Tibial nerve (tissue), 4 donors: ENCODE measurements at regions not wholly inside any gene's neighbourhood (a gene's known extent, or its start where the extent isn't known, plus 50 kb on each side); places are given as distances from the start of the nearest gene placed in this dataset.

Source experiments
- DNase-seq, 2 donors: peaks; one replicate each; pipeline ENCODE4 v3.0.0-alpha.2; 2019; ENCODE audit warnings: low spot score in 2 of 2
- H3K27ac ChIP-seq, 4 donors: fragments of 200-600 bp; sonication (generic) in 3 of 4; one replicate each; pipeline ENCODE4 v1.5.1; 2017 to 2019; ENCODE audit warnings: mild to moderate bottlenecking in 1 of 4
- H3K27me3 ChIP-seq, 2 donors: fragments of 200-600 bp; sonication (generic) in 1 of 2; one replicate each; pipeline versions ENCODE4 v1.5.1 to v1.6.0; 2017 to 2019
- H3K36me3 ChIP-seq, 3 donors: fragments of 200-600 bp; sonication (generic); one replicate each; pipeline ENCODE4 v1.5.1; 2018 to 2019
- H3K4me1 ChIP-seq, 4 donors: fragments of 200-600 bp; sonication (generic) in 3 of 4; one replicate each; pipeline ENCODE4 v1.5.1; 2017 to 2019
- H3K4me3 ChIP-seq, 4 donors: fragments of 200-600 bp; sonication (generic) in 3 of 4; one replicate each; pipeline ENCODE4 v1.5.1; 2017 to 2019; ENCODE audit warnings: mild to moderate bottlenecking in 1 of 4, moderate library complexity in 1 of 4
- H3K9me3 ChIP-seq, 4 donors: fragments of 200-600 bp; sonication (generic) in 3 of 4; one replicate each; pipeline ENCODE4 v1.5.1; 2017 to 2019
- EP300 ChIP-seq, 2 donors: sonication (generic); formaldehyde crosslinking; IDR thresholded peaks; one replicate each; pipeline ENCODE4 v1.6.1; 2017; ENCODE audit warnings: antibody characterized with exemption in 2 of 2, mild to moderate bottlenecking in 1 of 2
- POLR2A ChIP-seq, 2 donors: fragments of 450-650 bp; IDR thresholded peaks; one replicate each; pipeline ENCODE4 v1.6.1; 2017; ENCODE audit warnings: antibody characterized with exemption in 2 of 2, mild to moderate bottlenecking in 2 of 2, moderate library complexity in 2 of 2
- WGBS, 2 donors: methylation state at CpG; one replicate each; pipeline ENCODE4 v1.1.5; 2018; 5-methylcytosine and 5-hydroxymethylcytosine counted together
- TF ChIP-seq, protein P1 (sequence below), 5 experiments: fragments of 200-600 bp in 3 of 5; fragments of 450-650 bp in 2 of 5; sonication (generic) in 3 of 5; IDR thresholded peaks; one replicate each; pipeline ENCODE4 v1.5.1; 2016 to 2019; ENCODE audit warnings: antibody characterized with exemption in 5 of 5, mild to moderate bottlenecking in 3 of 5, moderate library complexity in 2 of 5

DNA sequence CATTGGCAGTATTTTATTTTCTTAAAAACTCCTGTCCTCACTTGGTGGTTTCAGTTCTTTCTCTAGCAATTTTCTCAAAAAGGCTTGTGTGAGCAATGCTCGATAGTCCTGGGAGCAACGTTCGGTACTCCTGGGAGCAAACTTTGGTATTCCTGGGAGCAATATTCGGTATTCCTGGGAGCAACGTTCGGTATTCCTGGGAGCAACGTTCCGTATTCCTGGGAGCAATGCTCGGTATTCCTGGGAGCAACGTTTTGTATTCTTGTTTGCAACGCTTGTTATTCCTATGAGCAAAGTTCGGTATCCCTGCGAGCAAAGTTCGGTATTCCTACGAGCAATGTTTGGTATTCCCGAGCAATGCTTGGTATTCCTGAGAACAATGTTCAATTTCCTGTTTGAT, 362.0 kb upstream of the ADARB2 start:
- Histone ChIP-seq H3K27ac (no peak overlapping the region), H3K36me3 (no peaks in the 10 kb centered on the region), H3K9me3 (no peaks in the 10 kb centered on the region), H3K4me1 (no peaks in the 10 kb centered on the region), H3K27me3 (no peaks in the 10 kb centered on the region), H3K4me3 (no peak overlapping the region)
- DNase-seq: no peak
- 91 to 93% methylated on average over 16 of the region's 16 CpGs for WGBS, 2 donors
- TF ChIP-seq, protein P1, sequence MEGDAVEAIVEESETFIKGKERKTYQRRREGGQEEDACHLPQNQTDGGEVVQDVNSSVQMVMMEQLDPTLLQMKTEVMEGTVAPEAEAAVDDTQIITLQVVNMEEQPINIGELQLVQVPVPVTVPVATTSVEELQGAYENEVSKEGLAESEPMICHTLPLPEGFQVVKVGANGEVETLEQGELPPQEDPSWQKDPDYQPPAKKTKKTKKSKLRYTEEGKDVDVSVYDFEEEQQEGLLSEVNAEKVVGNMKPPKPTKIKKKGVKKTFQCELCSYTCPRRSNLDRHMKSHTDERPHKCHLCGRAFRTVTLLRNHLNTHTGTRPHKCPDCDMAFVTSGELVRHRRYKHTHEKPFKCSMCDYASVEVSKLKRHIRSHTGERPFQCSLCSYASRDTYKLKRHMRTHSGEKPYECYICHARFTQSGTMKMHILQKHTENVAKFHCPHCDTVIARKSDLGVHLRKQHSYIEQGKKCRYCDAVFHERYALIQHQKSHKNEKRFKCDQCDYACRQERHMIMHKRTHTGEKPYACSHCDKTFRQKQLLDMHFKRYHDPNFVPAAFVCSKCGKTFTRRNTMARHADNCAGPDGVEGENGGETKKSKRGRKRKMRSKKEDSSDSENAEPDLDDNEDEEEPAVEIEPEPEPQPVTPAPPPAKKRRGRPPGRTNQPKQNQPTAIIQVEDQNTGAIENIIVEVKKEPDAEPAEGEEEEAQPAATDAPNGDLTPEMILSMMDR (IDR thresholded peaks at IDR 0.05): no peak
- TF ChIP-seq POLR2A (IDR thresholded peaks at IDR 0.05) (no peak), EP300 (IDR thresholded peaks at IDR 0.05) (no peak)

DNA sequence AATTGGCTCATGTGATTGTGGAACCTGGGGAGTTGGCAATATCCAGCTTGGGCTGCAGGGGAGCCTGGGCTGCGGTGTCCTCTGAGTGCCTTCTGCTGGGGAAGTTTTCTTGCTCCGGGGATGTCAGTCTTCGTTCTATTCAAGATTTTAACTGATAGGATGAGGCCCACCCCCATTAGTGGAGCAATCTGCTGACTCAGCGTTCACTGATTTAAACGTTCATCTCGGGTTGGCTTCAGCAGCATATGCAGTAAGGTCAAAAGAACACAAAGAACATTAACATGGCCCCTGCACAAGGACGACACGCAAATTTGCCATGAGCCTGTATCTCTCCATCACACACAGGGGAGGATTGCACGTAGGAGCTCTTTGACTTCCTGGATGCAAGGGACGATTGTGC, 360.6 kb upstream of the ADARB2 start:
- no peak overlapping the region for H3K27ac ChIP-seq
- no peak for DNase-seq
- WGBS, 2 donors: 85 to 88% methylated on average over 10 of the region's 10 CpGs
- H3K36me3 ChIP-seq: no peaks in the 10 kb centered on the region
- H3K27me3 ChIP-seq: no peaks in the 10 kb centered on the region
- H3K4me3 ChIP-seq: no peak overlapping the region
- H3K9me3 ChIP-seq: no peaks in the 10 kb centered on the region
- no peaks in the 10 kb centered on the region for H3K4me1 ChIP-seq
- no peak for TF ChIP-seq POLR2A (IDR thresholded peaks at IDR 0.05)
- no peak for TF ChIP-seq EP300 (IDR thresholded peaks at IDR 0.05)
- TF ChIP-seq, protein P1 (IDR thresholded peaks at IDR 0.05): no peak

DNA sequence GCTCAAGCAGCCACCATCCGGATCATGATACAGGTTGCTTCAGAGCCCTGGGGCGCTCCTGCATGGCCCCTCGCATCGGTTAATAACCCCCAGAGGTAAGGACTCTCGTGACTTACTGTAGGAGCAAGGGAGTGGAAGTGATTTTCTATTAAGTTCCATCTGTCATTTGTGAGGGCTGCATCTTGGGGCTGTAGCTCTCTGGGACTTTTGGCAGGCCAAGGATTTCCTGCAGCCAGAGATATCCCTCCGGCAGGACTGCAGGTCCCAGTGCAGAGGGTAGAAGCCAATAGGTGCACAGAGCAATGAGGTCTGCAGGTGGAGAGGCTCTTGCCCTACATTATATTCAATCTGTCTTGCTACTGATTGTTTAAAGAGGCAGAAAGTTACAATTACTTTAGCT, 356.8 kb upstream of the ADARB2 start:
- TF ChIP-seq EP300 (IDR thresholded peaks at IDR 0.05): no peak
- TF ChIP-seq, protein P1 (IDR thresholded peaks at IDR 0.05): no peak
- TF ChIP-seq POLR2A (IDR thresholded peaks at IDR 0.05): no peak
- Histone ChIP-seq H3K36me3 (no peaks in the 10 kb centered on the region), H3K27ac (no peak overlapping the region), H3K27me3 (no peaks in the 10 kb centered on the region), H3K4me1 (no peaks in the 10 kb centered on the region), H3K4me3 (no peak overlapping the region), H3K9me3 (peaks cover 0 to 4% (median 0%) of the 10 kb centered on the region in 4 donors)
- 86 to 87% methylated on average over 6 of the region's 6 CpGs for WGBS, 2 donors
- no peak for DNase-seq

DNA sequence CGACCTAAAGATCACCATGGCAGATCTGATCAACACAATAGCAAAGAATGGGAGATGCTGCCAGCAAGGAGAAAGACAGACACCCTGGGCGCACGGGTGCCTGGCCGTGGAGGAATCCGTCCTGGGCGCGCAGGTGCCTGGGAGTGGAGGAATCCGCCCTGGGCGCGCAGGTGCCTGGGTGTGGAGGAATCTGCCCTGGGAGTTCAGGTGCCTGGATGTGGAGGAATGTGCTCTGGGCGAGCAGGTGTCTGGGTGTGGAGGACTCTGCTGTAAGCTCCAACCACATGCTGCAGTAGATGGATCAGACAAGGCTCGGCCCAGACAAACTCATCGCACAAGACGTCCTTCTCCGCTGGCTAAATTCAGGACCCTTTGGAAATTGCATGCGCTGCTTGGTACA, 346.3 kb upstream of the ADARB2 start:
- no peaks in the 10 kb centered on the region for H3K9me3 ChIP-seq
- TF ChIP-seq, protein P1 (IDR thresholded peaks at IDR 0.05): no peak
- no peak for TF ChIP-seq POLR2A (IDR thresholded peaks at IDR 0.05)
- no peak overlapping the region for H3K4me3 ChIP-seq
- no peaks in the 10 kb centered on the region for H3K4me1 ChIP-seq
- H3K27me3 ChIP-seq: no peaks in the 10 kb centered on the region
- H3K27ac ChIP-seq: no peak overlapping the region
- no peak for DNase-seq
- H3K36me3 ChIP-seq: no peaks in the 10 kb centered on the region
- 91 to 96% methylated on average over 16 of the region's 16 CpGs for WGBS, 2 donors

DNA sequence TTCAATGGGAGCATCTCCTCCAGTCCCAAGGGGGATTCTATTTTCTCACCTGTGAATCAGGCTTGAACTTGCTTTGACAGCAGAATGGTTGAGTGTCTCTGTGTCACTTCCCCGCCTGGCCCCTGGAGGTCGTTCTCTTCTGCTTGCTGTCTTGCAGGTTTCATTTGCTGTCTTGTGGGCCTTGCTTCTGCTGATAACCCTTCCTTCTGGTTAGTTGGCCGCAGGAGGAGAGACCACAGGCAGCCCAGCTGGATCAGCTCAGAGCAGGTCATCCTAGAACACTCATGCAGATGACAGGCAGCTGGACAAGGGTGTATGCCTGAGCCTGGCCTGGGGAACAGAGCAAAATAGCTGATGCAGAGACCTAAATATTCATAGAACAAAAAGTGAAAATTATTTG, 344.2 kb upstream of the ADARB2 start:
- TF ChIP-seq, protein P1 (IDR thresholded peaks at IDR 0.05): no peak
- TF ChIP-seq POLR2A (IDR thresholded peaks at IDR 0.05): no peak
- TF ChIP-seq EP300 (IDR thresholded peaks at IDR 0.05): no peak
- no peak overlapping the region for H3K4me3 ChIP-seq
- WGBS, 2 donors: 52 to 57% methylated on average over 3 of the region's 3 CpGs
- DNase-seq: no peak
- no peaks in the 10 kb centered on the region for H3K36me3 ChIP-seq
- H3K9me3 ChIP-seq: no peaks in the 10 kb centered on the region
- H3K27me3 ChIP-seq: no peaks in the 10 kb centered on the region
- H3K4me1 ChIP-seq: no peaks in the 10 kb centered on the region
- no peak overlapping the region for H3K27ac ChIP-seq
